Hepatocyte (in vitro differentiated cells): ENCODE measurements at regions not wholly inside any gene's neighbourhood (a gene's known extent, or its start where the extent isn't known, plus 50 kb on each side); places are given as distances from the start of the nearest gene placed in this dataset.
"Not testable (repeated sequence)": the region's sequence is repeated elsewhere in the genome, so short reads cannot be mapped to it uniquely, and the experiment has no call there.

Experiments
- DNase-seq: peaks from one replicate; pipeline ENCODE4 v3.0.0-alpha.2; 2016; ENCODE audit warnings: low spot score
- H2AFZ ChIP-seq: fragments of 200-600 bp; sonication (generic); 2 replicates; pipeline ENCODE4 v1.6.0; 2016; ENCODE audit warnings: antibody characterized with exemption, mild to moderate bottlenecking
- H3K27ac ChIP-seq: fragments of 200-600 bp; sonication (generic); 2 replicates; pipeline ENCODE4 v1.5.1; 2016; ENCODE audit warnings: mild to moderate bottlenecking
- H3K27me3 ChIP-seq: fragments of 200-600 bp; sonication (generic); 2 replicates; pipeline ENCODE4 v1.6.1; 2016
- H3K36me3 ChIP-seq: fragments of 200-600 bp; sonication (generic); replicated peaks from 2 replicates; pipeline ENCODE4 v1.5.1; 2016; ENCODE audit warnings: low read depth; ENCODE audit not compliant: insufficient read depth
- H3K4me1 ChIP-seq: fragments of 200-600 bp; sonication (generic); 2 replicates; pipeline ENCODE4 v1.5.1; 2016; ENCODE audit warnings: mild to moderate bottlenecking, moderate library complexity; ENCODE audit not compliant: insufficient read depth
- H3K4me2 ChIP-seq: fragments of 200-600 bp; sonication (generic); 2 replicates; pipeline ENCODE4 v1.6.0; 2016
- H3K4me3 ChIP-seq: fragments of 200-600 bp; sonication (generic); 2 replicates; pipeline ENCODE4 v1.5.1; 2016; ENCODE audit warnings: mild to moderate bottlenecking
- H3K79me2 ChIP-seq: fragments of 200-600 bp; sonication (generic); 2 replicates; pipeline ENCODE4 v1.6.0; 2017; ENCODE audit warnings: mild to moderate bottlenecking
- H3K9me2 ChIP-seq: fragments of 200-600 bp; sonication (generic); replicated peaks from 2 replicates; pipeline ENCODE4 v1.6.0; 2017; ENCODE audit warnings: mild to moderate bottlenecking; ENCODE audit not compliant: insufficient read depth
- H3K9me3 ChIP-seq: fragments of 200-600 bp; sonication (generic); 2 replicates; pipeline ENCODE4 v1.5.1; 2016; ENCODE audit warnings: low read depth, mild to moderate bottlenecking
- H4K20me1 ChIP-seq: fragments of 200-600 bp; sonication (generic); 2 replicates; pipeline ENCODE4 v1.6.0; 2016; ENCODE audit warnings: mild to moderate bottlenecking; ENCODE audit not compliant: insufficient read depth, poor library complexity, severe bottlenecking
- CTCF ChIP-seq: fragments of 200-600 bp; sonication (generic); IDR thresholded peaks from 2 replicates; pipeline ENCODE4 v1.5.1; 2016; ENCODE audit warnings: antibody characterized with exemption, mild to moderate bottlenecking; ENCODE audit not compliant: poor library complexity
- EZH2 ChIP-seq: fragments of 200-600 bp; sonication (generic); IDR thresholded peaks from 2 replicates; pipeline ENCODE4 v1.6.1; 2016; ENCODE audit warnings: antibody characterized with exemption, mild to moderate bottlenecking, borderline replicate concordance
- EZH2phosphoT487 ChIP-seq: fragments of 200-600 bp; sonication (generic); IDR thresholded peaks from one replicate; pipeline ENCODE4 v1.6.1; 2018; ENCODE audit warnings: antibody characterized with exemption, mild to moderate bottlenecking, low read depth, moderate library complexity; ENCODE audit not compliant: unreplicated experiment, severe bottlenecking
- WGBS: methylation state at CpG from one replicate; pipeline ENCODE4 v1.1.6; 2016; ENCODE audit warnings: low lambda C conversion rate; ENCODE audit errors: missing lambda C conversion rate; 5-methylcytosine and 5-hydroxymethylcytosine counted together

- no peaks in the 10 kb centered on the region for H3K9me3 ChIP-seq
- H3K27ac ChIP-seq: no peak overlapping the region
- DNase-seq: no peak
- H3K4me2 ChIP-seq: no peak overlapping the region
- no peak overlapping the region for H3K4me3 ChIP-seq
- H3K9me2 ChIP-seq: no peaks in the 10 kb centered on the region
- no peaks in the 10 kb centered on the region for H3K79me2 ChIP-seq
- H3K36me3 ChIP-seq: no peaks in the 10 kb centered on the region
- H4K20me1 ChIP-seq: no peaks in the 10 kb centered on the region
- TF ChIP-seq EZH2 (no peak), CTCF (no peak), EZH2phosphoT487 (no peak)
- WGBS: 93% methylated on average over 2 of the region's 2 CpGs
- no peak overlapping the region for H2AFZ ChIP-seq
- no peaks in the 10 kb centered on the region for H3K27me3 ChIP-seq
- no peaks in the 10 kb centered on the region for H3K4me1 ChIP-seq
Measured at GRCh38 chr14:22370084-22370847, 218.8 kb downstream of the DAD1 start.

- Histone ChIP-seq H3K4me1 (no peaks in the 10 kb centered on the region), H3K4me3 (no peak overlapping the region), H3K27ac (no peak overlapping the region), H3K9me3 (no peaks in the 10 kb centered on the region), H2AFZ (no peak overlapping the region), H3K9me2 (no peaks in the 10 kb centered on the region), H3K4me2 (no peak overlapping the region), H4K20me1 (no peaks in the 10 kb centered on the region), H3K27me3 (no peaks in the 10 kb centered on the region), H3K36me3 (no peaks in the 10 kb centered on the region), H3K79me2 (no peaks in the 10 kb centered on the region)
- no peak for DNase-seq
- TF ChIP-seq EZH2phosphoT487 (no peak), CTCF (no peak), EZH2 (no peak)
Measured at GRCh38 chr14:22358726-22359125, 230.3 kb downstream of the DAD1 start.

GRCh38 chr14:22349281-22349680 is 239.7 kb downstream of the DAD1 start:
- not testable (repeated sequence) for H2AFZ ChIP-seq, H3K4me2 ChIP-seq, H3K9me2 ChIP-seq, H3K4me1 ChIP-seq, H3K79me2 ChIP-seq, H3K9me3 ChIP-seq, DNase-seq, H3K4me3 ChIP-seq, H4K20me1 ChIP-seq, H3K36me3 ChIP-seq, H3K27ac ChIP-seq, H3K27me3 ChIP-seq
- WGBS: 71% methylated on average over 4 of the region's 4 CpGs

- no peak for DNase-seq
- Histone ChIP-seq H3K4me2 (no peak overlapping the region), H4K20me1 (no peaks in the 10 kb centered on the region), H3K27ac (no peak overlapping the region), H3K9me3 (no peaks in the 10 kb centered on the region), H3K4me1 (no peaks in the 10 kb centered on the region), H3K27me3 (no peaks in the 10 kb centered on the region), H2AFZ (no peak overlapping the region), H3K9me2 (no peaks in the 10 kb centered on the region), H3K36me3 (no peaks in the 10 kb centered on the region), H3K4me3 (no peak overlapping the region), H3K79me2 (no peaks in the 10 kb centered on the region)
- WGBS: 88% methylated on average over 3 of the region's 3 CpGs
- no peak for TF ChIP-seq EZH2phosphoT487
- no peak for TF ChIP-seq EZH2
- TF ChIP-seq CTCF: no peak
Measured at GRCh38 chr14:22344673-22345072, 244.4 kb downstream of the DAD1 start.

GRCh38 chr14:22344209-22344608 is 244.8 kb downstream of the DAD1 start:
- not testable (repeated sequence) for H4K20me1 ChIP-seq, H3K4me2 ChIP-seq, H3K27me3 ChIP-seq, H3K4me1 ChIP-seq, H3K9me2 ChIP-seq, H3K9me3 ChIP-seq, DNase-seq, H2AFZ ChIP-seq, H3K36me3 ChIP-seq, H3K4me3 ChIP-seq, H3K27ac ChIP-seq, H3K79me2 ChIP-seq
- 86% methylated on average over 4 of the region's 4 CpGs for WGBS
